ENCODE measurements at regions not wholly inside any gene's neighbourhood (a gene's known extent, or its start where the extent isn't known, plus 50 kb on each side); places are given as distances from the start of the nearest gene placed in this dataset.

DNA sequence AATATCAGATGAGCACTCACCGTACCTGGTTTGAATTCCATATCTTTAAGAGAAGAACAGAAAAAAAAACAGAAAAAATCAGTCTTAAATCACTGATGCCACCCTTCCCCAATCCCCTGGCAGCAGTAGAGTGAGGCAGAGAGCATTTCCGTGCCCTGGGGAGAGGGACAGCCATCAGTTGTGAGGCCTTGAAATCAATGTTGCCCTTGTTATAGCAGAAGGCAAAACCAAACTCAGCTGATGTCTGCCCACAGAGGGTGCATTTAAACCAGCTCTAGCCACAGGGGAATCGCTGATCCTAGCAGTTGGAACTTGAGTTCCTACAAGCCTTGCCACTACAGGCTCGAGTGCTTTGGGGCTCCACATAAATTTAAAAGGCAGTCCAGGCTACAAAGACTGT, 338.5 kb upstream of the FMR1 start:
- TF ChIP-seq, protein P1, sequence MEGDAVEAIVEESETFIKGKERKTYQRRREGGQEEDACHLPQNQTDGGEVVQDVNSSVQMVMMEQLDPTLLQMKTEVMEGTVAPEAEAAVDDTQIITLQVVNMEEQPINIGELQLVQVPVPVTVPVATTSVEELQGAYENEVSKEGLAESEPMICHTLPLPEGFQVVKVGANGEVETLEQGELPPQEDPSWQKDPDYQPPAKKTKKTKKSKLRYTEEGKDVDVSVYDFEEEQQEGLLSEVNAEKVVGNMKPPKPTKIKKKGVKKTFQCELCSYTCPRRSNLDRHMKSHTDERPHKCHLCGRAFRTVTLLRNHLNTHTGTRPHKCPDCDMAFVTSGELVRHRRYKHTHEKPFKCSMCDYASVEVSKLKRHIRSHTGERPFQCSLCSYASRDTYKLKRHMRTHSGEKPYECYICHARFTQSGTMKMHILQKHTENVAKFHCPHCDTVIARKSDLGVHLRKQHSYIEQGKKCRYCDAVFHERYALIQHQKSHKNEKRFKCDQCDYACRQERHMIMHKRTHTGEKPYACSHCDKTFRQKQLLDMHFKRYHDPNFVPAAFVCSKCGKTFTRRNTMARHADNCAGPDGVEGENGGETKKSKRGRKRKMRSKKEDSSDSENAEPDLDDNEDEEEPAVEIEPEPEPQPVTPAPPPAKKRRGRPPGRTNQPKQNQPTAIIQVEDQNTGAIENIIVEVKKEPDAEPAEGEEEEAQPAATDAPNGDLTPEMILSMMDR (IDR thresholded peaks at IDR 0.05; ENCODE audit: control insufficient read depth, extremely low read depth, insufficient read depth) = no peak
- H3K4me3 ChIP-seq (ENCODE audit: low read depth, low read length) = no peak overlapping the region

GRCh38 chrX:147602176-147602696, 309.5 kb upstream of the FMR1 start:
- no peak overlapping the region for H3K4me3 ChIP-seq (ENCODE audit: low read depth, low read length)
- DNase-seq (ENCODE audit: low read depth) = no peak
- TF ChIP-seq, protein P1 (IDR thresholded peaks at IDR 0.05; ENCODE audit: control insufficient read depth, extremely low read depth, insufficient read depth) = peak; percentile 28; the same call in 1 of the 2 replicates

More for the DNA sequence above, 338.5 kb upstream of the FMR1 start:
- DNase-seq (ENCODE audit: low read depth) = no peak

DNA sequence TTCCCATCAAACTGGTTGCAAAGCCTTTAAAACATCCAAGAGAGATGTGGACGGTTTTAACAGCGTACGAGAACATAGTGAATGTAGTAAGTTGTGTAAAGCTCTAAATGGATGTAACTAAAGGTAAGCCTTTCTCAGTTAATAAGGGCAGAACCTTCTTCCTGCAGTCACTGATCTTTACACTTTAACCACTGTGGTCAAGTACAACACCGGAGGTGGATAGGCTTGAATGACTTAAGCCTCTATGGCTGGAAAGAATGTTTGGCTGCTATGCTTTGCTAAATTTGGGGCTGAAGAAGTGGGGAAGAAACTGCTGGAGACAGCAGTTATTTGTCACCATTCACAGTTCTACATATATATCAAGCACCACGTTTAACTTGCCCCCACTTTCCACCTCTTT, 285.1 kb upstream of the FMR1 start:
- no peak overlapping the region for H3K4me3 ChIP-seq (ENCODE audit: low read depth, low read length)
- TF ChIP-seq, protein P1 (IDR thresholded peaks at IDR 0.05; ENCODE audit: control insufficient read depth, extremely low read depth, insufficient read depth) = no peak

GRCh38 chrX:147635186-147635585, 276.5 kb upstream of the FMR1 start:
- TF ChIP-seq, protein P1 (IDR thresholded peaks at IDR 0.05; ENCODE audit: control insufficient read depth, extremely low read depth, insufficient read depth) = no peak
- no peak overlapping the region for H3K4me3 ChIP-seq (ENCODE audit: low read depth, low read length)
- DNase-seq (ENCODE audit: low read depth) = no peak

More for the DNA sequence above, 285.1 kb upstream of the FMR1 start:
- no peak for DNase-seq (ENCODE audit: low read depth)

- TF ChIP-seq, protein P1 (IDR thresholded peaks at IDR 0.05; ENCODE audit: control insufficient read depth, extremely low read depth, insufficient read depth) = no peak
- H3K4me3 ChIP-seq (ENCODE audit: low read depth, low read length) = no peak overlapping the region
- no peak for DNase-seq (ENCODE audit: low read depth)
These were observed 274.5 kb upstream of the FMR1 start for GRCh38 chrX:147637190-147637589.

GRCh38 chrX:147646949-147647723, 264.6 kb upstream of the FMR1 start:
- TF ChIP-seq, protein P1 (IDR thresholded peaks at IDR 0.05; ENCODE audit: control insufficient read depth, extremely low read depth, insufficient read depth) = no peak
- H3K4me3 ChIP-seq (ENCODE audit: low read depth, low read length) = no peak overlapping the region
- DNase-seq (ENCODE audit: low read depth) = no peak
